Aorta (tissue), 5 donors: ENCODE measurements at regions not wholly inside any gene's neighbourhood (a gene's known extent, or its start where the extent isn't known, plus 50 kb on each side); places are given as distances from the start of the nearest gene placed in this dataset.
A peak's percentile ranks its signal among the peaks of the same experiment; 100 is the strongest.
"Not testable (repeated sequence)": the region's sequence is repeated elsewhere in the genome, so short reads cannot be mapped to it uniquely, and the experiment has no call there.

Source experiments
- ATAC-seq: fragments of 200-7000 bp; cut with Tn5 transposase; one replicate; pipeline ENCODE4 v1.9.1; 2022; ENCODE audit warnings: moderate library complexity; ENCODE audit not compliant: low FRiP score
- DNase-seq, 2 donors: peaks; one replicate each; pipeline ENCODE4 v3.0.0-alpha.2; 2020
- H3K27ac ChIP-seq, 2 donors: one replicate each; pipeline ENCODE4 v1.5.1; 2013; ENCODE audit warnings: low read length in 2 of 2, mild to moderate bottlenecking in 2 of 2, moderate library complexity in 2 of 2, control low read depth in 1 of 2, inconsistent platforms in 1 of 2, low read depth in 1 of 2
- H3K27me3 ChIP-seq, 2 donors: one replicate each; pipeline ENCODE4 v1.6.1; 2013; ENCODE audit warnings: control low read depth in 1 of 2, low read length in 1 of 2, mild to moderate bottlenecking in 1 of 2, moderate library complexity in 1 of 2; ENCODE audit not compliant: insufficient read depth in 2 of 2, control insufficient read depth in 1 of 2
- H3K36me3 ChIP-seq, 2 donors: one replicate each; pipeline ENCODE4 v1.6.1; 2013; ENCODE audit warnings: control low read depth in 1 of 2, low read length in 1 of 2, mild to moderate bottlenecking in 1 of 2; ENCODE audit not compliant: insufficient read depth in 2 of 2, control insufficient read depth in 1 of 2
- H3K4me1 ChIP-seq, 2 donors: one replicate each; pipeline ENCODE4 v1.6.1; 2013; ENCODE audit warnings: low read length in 2 of 2, control low read depth in 1 of 2, mild to moderate bottlenecking in 1 of 2, moderate library complexity in 1 of 2; ENCODE audit not compliant: insufficient read depth in 2 of 2, control insufficient read depth in 1 of 2
- H3K4me3 ChIP-seq, 2 donors: one replicate each; pipeline ENCODE4 v1.5.1; 2013; ENCODE audit warnings: low read length in 2 of 2, control low read depth in 1 of 2, mild to moderate bottlenecking in 1 of 2
- H3K9me3 ChIP-seq: one replicate; pipeline ENCODE4 v1.6.1; 2013; ENCODE audit warnings: mild to moderate bottlenecking, low read length; ENCODE audit not compliant: control insufficient read depth
- WGBS, 2 donors: extraction: QIAGEN DNeasy Blood & Tissue Kit; methylation state at CpG; one replicate each; pipeline ENCODE4 v1.1.7; 2013; 5-methylcytosine and 5-hydroxymethylcytosine counted together
- intact Hi-C, 2 donors: fragments of 100-400 bp; cut with DNase I; formaldehyde crosslinking; loops; one replicate each; pipeline versions ENCODE4 v1.14.2 to v1.15.0; 2022
- donor health status: healthy with polysubstance abuse.
- donor health status: Bipolar disorder and iron deficiency.
- donor health status: DM: no; HTN: no; CAD: no.
- donor health status: DM: no; HTN: no; CAD: no.
- donor health status: DM: yes; HTN: yes; CAD: no.

DNA sequence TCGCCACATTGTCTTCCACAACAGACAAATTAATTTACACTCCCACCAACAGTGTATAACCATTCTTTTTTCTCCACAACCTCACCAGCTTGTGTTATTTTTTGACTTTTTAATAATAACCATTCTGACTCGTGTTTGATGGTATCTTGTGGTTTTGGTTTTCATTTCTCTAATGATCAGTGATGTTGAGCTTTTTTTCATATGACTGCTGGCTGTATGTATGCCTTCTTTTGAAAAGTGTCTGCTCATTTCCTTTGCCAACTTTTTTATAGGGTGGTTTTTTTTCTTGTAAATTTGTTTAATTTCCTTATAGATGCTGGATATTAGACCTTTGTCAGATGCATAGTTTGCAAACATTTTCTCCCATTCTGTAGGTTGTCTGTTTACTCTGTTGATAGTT is 179.6 kb downstream of the FAM174A start:
- H3K27me3 ChIP-seq, H3K4me3 ChIP-seq, H3K27ac ChIP-seq, H3K9me3 ChIP-seq, H3K36me3 ChIP-seq, DNase-seq, intact Hi-C loops, ATAC-seq, H3K4me1 ChIP-seq: not testable (repeated sequence)
- 63 to 66% methylated on average over 2 of the region's 2 CpGs for WGBS, 2 donors

DNA sequence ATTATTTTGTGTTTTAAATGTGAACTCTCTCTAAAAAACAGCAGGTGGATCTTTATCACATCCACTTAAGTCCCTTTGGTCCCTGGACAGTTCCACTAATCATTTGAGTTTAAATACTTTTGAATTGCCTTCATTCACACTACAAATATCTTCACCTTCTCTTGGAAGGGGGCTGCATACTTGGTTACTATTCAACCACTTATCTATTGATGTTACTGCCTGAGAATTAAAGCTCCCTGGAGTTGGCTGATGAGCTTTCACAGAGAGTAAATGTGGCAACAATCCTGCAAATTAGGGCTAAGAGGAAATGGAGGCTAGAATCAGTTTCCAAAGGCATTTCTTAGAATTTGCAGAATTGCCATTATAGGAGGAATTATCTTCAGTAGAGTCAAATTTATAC is 180.4 kb downstream of the ST8SIA4 start:
- no peaks in the 10 kb centered on the region for H3K27me3 ChIP-seq
- no peaks in the 10 kb centered on the region for H3K9me3 ChIP-seq
- H3K4me1 ChIP-seq, result no peaks in the 10 kb centered on the region
- no peak overlapping the region for H3K27ac ChIP-seq
- H3K36me3 ChIP-seq, result no peaks in the 10 kb centered on the region
- intact Hi-C loops, result no loop called here
- DNase-seq, result no peak
- H3K4me3 ChIP-seq, result no peak overlapping the region
- ATAC-seq, result no peak

DNA sequence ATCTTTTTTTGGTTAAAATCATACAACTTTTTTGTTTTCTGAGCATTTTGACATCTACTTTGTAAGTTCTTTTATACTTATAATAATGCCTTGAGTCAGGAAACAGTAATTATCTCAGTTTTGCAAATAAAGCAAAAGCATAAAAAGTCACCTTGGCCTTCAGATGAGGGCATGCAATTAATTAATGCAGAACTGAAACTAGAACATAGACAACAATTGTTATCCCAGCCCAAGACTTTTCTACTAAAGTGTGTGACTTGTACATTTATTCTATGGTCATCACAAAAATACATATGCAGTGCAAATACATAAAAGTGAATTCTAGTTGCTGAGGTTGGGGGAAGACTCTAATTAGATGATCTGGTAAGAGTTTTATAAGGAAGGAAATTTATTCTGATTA is 179.9 kb downstream of the ST8SIA4 start:
- no peaks in the 10 kb centered on the region for H3K4me1 ChIP-seq
- intact Hi-C loops, result no loop called here
- H3K36me3 ChIP-seq, result no peaks in the 10 kb centered on the region
- no peaks in the 10 kb centered on the region for H3K27me3 ChIP-seq
- H3K4me3 ChIP-seq, result no peak overlapping the region
- DNase-seq, result no peak
- no peak for ATAC-seq
- no peaks in the 10 kb centered on the region for H3K9me3 ChIP-seq
- no peak overlapping the region for H3K27ac ChIP-seq

DNA sequence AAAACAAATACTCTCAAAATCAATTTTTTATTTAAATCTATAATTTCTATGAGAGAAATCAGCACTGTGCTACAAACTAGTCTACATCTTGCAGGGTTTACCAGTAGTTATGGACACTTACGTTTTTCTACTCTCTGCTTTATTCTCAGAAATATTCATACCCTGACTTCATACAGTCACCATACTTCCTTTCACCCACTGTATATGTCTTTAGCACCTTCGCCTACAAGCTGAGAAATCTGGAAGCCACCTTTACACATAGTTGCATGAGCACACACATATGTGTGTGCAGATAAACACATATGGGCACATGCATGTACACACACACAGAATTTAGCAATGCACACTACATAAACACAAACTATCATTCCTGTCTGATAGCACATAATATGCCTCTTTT is 177.0 kb downstream of the ST8SIA4 start:
- Histone ChIP-seq H3K4me1 (no peaks in the 10 kb centered on the region), H3K36me3 (no peaks in the 10 kb centered on the region), H3K9me3 (no peaks in the 10 kb centered on the region), H3K27me3 (no peaks in the 10 kb centered on the region), H3K4me3 (no peak overlapping the region), H3K27ac (no peak overlapping the region)
- intact Hi-C loops, result no loop called here
- 79 to 89% methylated on average over 2 of the region's 2 CpGs for WGBS, 2 donors
- no peak for ATAC-seq
- no peak for DNase-seq

DNA sequence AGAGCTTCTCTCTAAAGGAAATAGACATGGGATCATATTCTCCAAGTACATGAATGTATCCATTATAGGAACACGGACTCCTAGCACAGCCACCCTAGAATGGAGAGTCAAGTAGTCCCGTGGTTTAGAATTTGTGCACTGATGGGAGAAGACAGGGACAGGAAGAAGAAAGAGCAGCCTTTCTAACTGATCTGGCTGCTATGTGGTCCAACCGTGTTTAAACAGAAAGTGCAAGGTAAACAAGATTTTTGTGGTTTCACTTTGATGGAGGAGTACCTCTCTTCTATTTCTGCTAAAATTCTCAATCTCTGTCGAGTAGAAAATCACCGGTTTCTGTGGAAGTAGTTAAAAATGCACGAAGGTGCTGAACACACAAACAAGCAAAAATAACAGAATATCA is 171.3 kb downstream of the ST8SIA4 start:
- Histone ChIP-seq H3K4me1 (no peaks in the 10 kb centered on the region), H3K9me3 (no peaks in the 10 kb centered on the region), H3K36me3 (no peaks in the 10 kb centered on the region), H3K4me3 (no peak overlapping the region), H3K27ac (no peak overlapping the region), H3K27me3 (no peaks in the 10 kb centered on the region)
- no peak for ATAC-seq
- WGBS, 2 donors, result 64 to 68% methylated on average over 6 of the region's 6 CpGs
- intact Hi-C loops, result no loop called here
- no peak for DNase-seq

DNA sequence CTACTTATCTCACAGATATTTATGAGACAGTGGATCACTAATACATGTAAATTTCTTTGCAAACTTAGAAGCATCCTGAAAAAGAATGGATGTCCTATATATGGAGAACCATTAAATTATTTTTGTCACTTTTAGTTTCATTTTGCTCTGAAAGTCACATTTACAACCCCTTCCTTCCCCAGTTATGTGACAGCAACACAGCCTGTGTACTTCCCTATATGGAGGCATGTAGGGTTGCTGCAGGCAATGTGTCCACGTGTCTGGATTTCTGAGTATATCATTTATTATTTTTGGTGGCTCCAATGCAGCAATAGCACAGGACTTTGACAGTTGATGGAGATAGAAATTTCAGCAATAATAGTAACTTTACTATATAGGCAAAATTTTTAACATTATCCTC is 156.4 kb downstream of the ST8SIA4 start:
- Histone ChIP-seq H3K9me3 (no peaks in the 10 kb centered on the region), H3K4me1 (no peaks in the 10 kb centered on the region), H3K27ac (no peak overlapping the region), H3K27me3 (no peaks in the 10 kb centered on the region), H3K4me3 (no peak overlapping the region), H3K36me3 (no peaks in the 10 kb centered on the region)
- intact Hi-C loops, result no loop called here
- DNase-seq (peak in 1 of 2 donors; percentile 41), ATAC-seq (peak; percentile 59)
- WGBS, 2 donors, result 12 to 20% methylated on average over 1 of the region's 1 CpG

GRCh38 chr5:100749771-100750284 is 153.3 kb downstream of the ST8SIA4 start:
- Histone ChIP-seq H3K4me1 (no peaks in the 10 kb centered on the region), H3K4me3 (no peak overlapping the region), H3K9me3 (no peaks in the 10 kb centered on the region), H3K27ac (no peak overlapping the region), H3K36me3 (no peaks in the 10 kb centered on the region), H3K27me3 (no peaks in the 10 kb centered on the region)
- WGBS, 2 donors, result 51 to 60% methylated on average over 8 of the region's 8 CpGs
- ATAC-seq (no peak), DNase-seq (no peak)
- intact Hi-C loops, result no loop called here

DNA sequence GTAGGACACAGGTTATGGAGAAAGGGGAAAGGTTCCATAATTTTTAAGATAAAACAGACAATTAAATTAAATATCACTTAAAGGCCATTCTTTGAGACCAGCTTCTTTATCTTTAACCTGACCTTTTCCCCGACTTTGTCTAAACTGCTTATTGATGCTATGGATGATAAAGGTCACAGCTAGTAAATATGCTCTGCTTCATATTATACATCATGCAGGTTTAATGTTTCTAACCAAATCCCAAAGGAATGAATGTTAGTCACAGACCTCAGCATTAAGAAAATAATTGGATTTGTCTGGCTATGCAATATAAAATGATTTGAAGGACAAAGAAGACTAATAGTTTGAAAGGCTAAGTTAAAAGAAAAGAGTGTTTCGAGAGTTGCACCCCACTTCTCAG is 147.6 kb downstream of the ST8SIA4 start:
- Histone ChIP-seq H3K36me3 (no peaks in the 10 kb centered on the region), H3K4me1 (no peaks in the 10 kb centered on the region), H3K27me3 (no peaks in the 10 kb centered on the region), H3K4me3 (no peak overlapping the region), H3K27ac (no peak overlapping the region), H3K9me3 (no peaks in the 10 kb centered on the region)
- WGBS, 2 donors, result 76 to 83% methylated on average over 2 of the region's 2 CpGs
- DNase-seq, result no peak
- ATAC-seq, result no peak
- intact Hi-C loops, result no loop called here
